B cell (primary cell): ENCODE measurements at regions not wholly inside any gene's neighbourhood (a gene's known extent, or its start where the extent isn't known, plus 50 kb on each side); places are given as distances from the start of the nearest gene placed in this dataset.

Source experiments
- EZH2 ChIP-seq: IDR thresholded peaks from 2 replicates; pipeline ENCODE4 v1.6.1; 2012; ENCODE audit warnings: borderline replicate concordance, low read depth, mild to moderate bottlenecking, moderate library complexity, low read length; ENCODE audit not compliant: insufficient read depth, poor library complexity, severe bottlenecking
- TF ChIP-seq, protein P1 (sequence below): fragments of 200-600 bp; IDR thresholded peaks from one replicate; pipeline ENCODE4 v1.8.0; 2022; ENCODE audit warnings: antibody characterized with exemption, mild to moderate bottlenecking

DNA sequence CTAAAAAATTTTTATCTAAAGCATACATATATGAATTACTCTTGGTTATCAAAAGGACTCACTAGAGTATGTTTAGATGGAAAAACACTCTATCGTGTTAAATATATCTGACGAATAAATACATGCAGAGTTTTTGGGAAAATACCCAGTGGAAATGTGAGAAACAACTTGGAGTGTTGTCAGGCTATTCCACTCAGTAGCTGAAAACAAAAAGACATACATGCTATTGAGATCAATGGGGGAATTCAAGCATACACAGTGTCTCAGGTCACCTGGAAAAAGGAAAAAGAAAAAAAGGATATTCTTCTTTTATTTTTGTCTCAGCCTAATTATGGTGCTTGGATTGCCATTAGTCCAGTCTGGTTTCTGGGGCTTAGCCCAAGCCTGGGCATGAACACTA is 247.0 kb upstream of the LYPLAL1 start:
- TF ChIP-seq, protein P1, sequence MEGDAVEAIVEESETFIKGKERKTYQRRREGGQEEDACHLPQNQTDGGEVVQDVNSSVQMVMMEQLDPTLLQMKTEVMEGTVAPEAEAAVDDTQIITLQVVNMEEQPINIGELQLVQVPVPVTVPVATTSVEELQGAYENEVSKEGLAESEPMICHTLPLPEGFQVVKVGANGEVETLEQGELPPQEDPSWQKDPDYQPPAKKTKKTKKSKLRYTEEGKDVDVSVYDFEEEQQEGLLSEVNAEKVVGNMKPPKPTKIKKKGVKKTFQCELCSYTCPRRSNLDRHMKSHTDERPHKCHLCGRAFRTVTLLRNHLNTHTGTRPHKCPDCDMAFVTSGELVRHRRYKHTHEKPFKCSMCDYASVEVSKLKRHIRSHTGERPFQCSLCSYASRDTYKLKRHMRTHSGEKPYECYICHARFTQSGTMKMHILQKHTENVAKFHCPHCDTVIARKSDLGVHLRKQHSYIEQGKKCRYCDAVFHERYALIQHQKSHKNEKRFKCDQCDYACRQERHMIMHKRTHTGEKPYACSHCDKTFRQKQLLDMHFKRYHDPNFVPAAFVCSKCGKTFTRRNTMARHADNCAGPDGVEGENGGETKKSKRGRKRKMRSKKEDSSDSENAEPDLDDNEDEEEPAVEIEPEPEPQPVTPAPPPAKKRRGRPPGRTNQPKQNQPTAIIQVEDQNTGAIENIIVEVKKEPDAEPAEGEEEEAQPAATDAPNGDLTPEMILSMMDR = no peak
- TF ChIP-seq EZH2 = no peak
